Retinal pigment epithelial cell (primary cell): ENCODE measurements at regions not wholly inside any gene's neighbourhood (a gene's known extent, or its start where the extent isn't known, plus 50 kb on each side); places are given as distances from the start of the nearest gene placed in this dataset.

Experiments
- DNase-seq: peaks from one replicate; pipeline ENCODE4 v3.0.0-alpha.2; 2010; ENCODE audit warnings: low read depth
- H3K4me3 ChIP-seq: 2 replicates; pipeline ENCODE4 v1.5.1; 2011; ENCODE audit warnings: mild to moderate bottlenecking, low read length, control low read depth, moderate library complexity
- CTCF ChIP-seq: conservative IDR thresholded peaks from 2 replicates; pipeline ENCODE4 v1.5.1; 2011; ENCODE audit warnings: low read depth, low read length, control low read depth, inconsistent platforms

DNA sequence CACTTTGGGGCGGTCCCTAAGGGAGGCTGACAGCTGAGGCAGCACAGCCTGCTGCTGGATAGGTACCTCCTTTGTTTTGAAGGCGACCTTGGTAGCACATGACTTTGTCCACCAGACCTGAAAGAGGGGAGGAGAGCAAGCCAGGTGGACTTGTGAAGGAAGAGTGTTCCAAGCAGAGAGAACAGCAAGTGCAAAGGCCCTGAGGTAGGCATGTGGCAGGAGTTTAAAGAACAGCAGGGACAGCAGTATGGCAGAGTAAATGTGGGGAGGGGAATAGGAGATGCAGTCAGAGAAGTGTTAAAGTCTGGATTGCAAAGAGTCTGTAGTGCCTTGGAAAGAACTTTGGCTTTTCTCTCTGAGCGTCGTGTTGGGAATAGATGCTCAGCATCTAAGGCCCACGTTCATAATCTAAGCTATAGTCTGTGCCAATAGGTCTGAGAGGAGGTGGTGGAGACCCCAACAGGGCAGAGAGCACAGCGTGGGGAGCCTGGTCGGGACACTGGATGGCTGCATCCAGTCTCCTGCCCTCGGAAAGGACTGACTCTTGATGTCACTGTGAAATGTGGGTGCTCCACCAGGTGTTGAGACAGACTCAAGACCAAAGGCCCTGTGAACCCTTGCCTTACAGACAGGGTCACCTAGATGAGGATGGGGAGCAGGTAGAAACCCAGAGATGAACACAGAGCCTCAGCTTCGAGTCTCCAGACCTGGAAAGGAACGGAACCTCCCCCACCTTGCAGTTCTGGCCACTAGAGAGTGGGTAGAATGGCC, 242.1 kb upstream of the PWP1 start:
- DNase-seq = no peak
- TF ChIP-seq CTCF = no peak
- no peak overlapping the region for H3K4me3 ChIP-seq

GRCh38 chr12:107444771-107445170, 240.8 kb upstream of the PWP1 start:
- no peak overlapping the region for H3K4me3 ChIP-seq
- TF ChIP-seq CTCF = no peak
- DNase-seq = no peak

- TF ChIP-seq CTCF = no peak
- no peak for DNase-seq
- no peak overlapping the region for H3K4me3 ChIP-seq
Observed at GRCh38 chr12:107446476-107446875, 239.1 kb upstream of the PWP1 start.

DNA sequence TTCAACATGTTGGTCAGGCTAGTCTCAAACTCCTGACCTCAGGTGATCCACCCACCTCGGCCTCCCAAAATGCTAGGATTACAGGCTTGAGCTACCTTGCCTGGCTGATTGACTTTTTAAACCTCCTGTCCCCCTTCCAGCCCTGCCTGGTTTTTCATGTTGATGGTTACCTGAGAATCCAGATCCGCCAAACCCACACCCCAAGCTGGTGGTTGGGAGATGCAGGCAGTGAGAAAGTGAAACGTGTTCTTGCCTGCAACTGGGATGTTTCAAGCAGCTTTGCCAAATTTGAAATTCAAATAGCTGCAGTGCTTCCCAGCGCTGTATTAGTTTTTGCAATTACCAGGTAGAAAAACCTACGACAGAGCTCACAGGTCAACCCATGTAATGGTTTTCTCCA, 238.3 kb upstream of the PWP1 start:
- no peak for DNase-seq
- no peak overlapping the region for H3K4me3 ChIP-seq
- no peak for TF ChIP-seq CTCF

DNA sequence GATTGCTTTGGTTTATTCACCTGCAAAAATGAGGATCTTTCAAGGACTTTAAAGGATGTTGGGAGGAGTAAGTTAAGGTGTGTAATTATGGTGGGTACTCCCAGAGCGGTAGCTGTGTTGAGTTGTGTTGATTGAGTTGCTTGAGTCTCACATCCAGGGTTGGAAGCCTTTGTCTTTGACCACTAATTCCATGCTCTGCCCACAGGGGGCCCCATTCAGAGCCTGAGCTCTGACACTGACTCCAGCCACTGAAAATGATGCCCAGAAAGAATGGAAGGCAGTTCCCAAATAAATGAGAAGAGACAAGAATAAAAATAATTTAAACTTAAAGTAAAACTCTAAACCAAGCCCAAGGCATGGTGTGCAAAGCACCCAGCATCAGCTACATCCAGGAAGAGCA, 237.4 kb upstream of the PWP1 start:
- DNase-seq = no peak
- peak; percentile 58 for TF ChIP-seq CTCF
- H3K4me3 ChIP-seq = no peak overlapping the region

GRCh38 chr12:107449891-107450290, 235.7 kb upstream of the PWP1 start:
- no peak overlapping the region for H3K4me3 ChIP-seq
- DNase-seq = no peak
- no peak for TF ChIP-seq CTCF

DNA sequence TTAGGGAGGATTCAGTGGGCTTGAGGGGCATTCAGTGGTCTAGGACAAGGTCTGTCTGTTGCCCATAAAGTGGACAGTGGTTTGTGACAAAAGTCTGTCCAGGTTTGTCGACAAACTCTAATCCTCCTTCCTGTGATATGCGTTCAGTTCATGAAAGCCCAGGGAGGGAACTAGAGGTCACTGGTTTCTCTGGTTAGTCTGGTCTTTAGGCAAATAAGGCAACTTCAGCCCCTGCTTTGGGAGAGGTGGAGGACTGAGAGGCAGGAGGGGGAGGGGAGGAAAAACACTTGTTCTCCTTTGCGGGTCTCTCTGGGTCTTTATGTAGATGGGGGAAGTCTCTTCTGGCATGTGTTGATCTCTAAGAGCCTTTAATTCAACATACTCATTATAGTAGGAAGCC, 235.1 kb upstream of the PWP1 start:
- H3K4me3 ChIP-seq = no peak overlapping the region
- DNase-seq = no peak
- no peak for TF ChIP-seq CTCF
